ENCODE measurements at regions not wholly inside any gene's neighbourhood (a gene's known extent, or its start where the extent isn't known, plus 50 kb on each side); places are given as distances from the start of the nearest gene placed in this dataset.

- WGBS = 68% methylated on average over 2 of the region's 2 CpGs
- intact Hi-C loops (cut with DNase I) = no loop called here
- Histone ChIP-seq H3K27ac (ENCODE audit: low read length) (no peak overlapping the region), H3K9me3 (ENCODE audit: control insufficient read depth, low read length) (no peaks in the 10 kb centered on the region), H3K4me3 (ENCODE audit: low read length) (no peak overlapping the region), H3K27me3 (ENCODE audit: control insufficient read depth, insufficient read depth) (no peaks in the 10 kb centered on the region), H3K4me1 (ENCODE audit: control insufficient read depth, insufficient read depth, low read length) (no peaks in the 10 kb centered on the region)
- ATAC-seq (no peak), DNase-seq (no peak)
These were observed 416.8 kb upstream of the CCL2 start for GRCh38 chr17:33838281-33838680.

GRCh38 chr17:33847900-33848299 lies 407.2 kb upstream of the CCL2 start:
- DNase-seq = no peak
- ATAC-seq = no peak
- H3K4me1 ChIP-seq (ENCODE audit: control insufficient read depth, insufficient read depth, low read length) = no peaks in the 10 kb centered on the region
- no peak overlapping the region for H3K4me3 ChIP-seq (ENCODE audit: low read length)
- no peaks in the 10 kb centered on the region for H3K9me3 ChIP-seq (ENCODE audit: control insufficient read depth, low read length)
- intact Hi-C loops (cut with DNase I) = no loop called here
- H3K27me3 ChIP-seq (ENCODE audit: control insufficient read depth, insufficient read depth) = no peaks in the 10 kb centered on the region
- WGBS = 51% methylated on average over 4 of the region's 4 CpGs
- no peak overlapping the region for H3K27ac ChIP-seq (ENCODE audit: low read length)

GRCh38 chr17:33848433-33848832 lies 406.7 kb upstream of the CCL2 start:
- ATAC-seq (no peak), DNase-seq (no peak)
- Histone ChIP-seq H3K4me1 (ENCODE audit: control insufficient read depth, insufficient read depth, low read length) (no peaks in the 10 kb centered on the region), H3K27me3 (ENCODE audit: control insufficient read depth, insufficient read depth) (no peaks in the 10 kb centered on the region), H3K9me3 (ENCODE audit: control insufficient read depth, low read length) (no peaks in the 10 kb centered on the region), H3K4me3 (ENCODE audit: low read length) (no peak overlapping the region), H3K27ac (ENCODE audit: low read length) (no peak overlapping the region)
- 66% methylated on average over 3 of the region's 3 CpGs for WGBS
- intact Hi-C loops (cut with DNase I) = no loop called here

GRCh38 chr17:33854596-33854995 lies 400.5 kb upstream of the CCL2 start:
- intact Hi-C loops (cut with DNase I) = no loop called here
- H3K4me3 ChIP-seq (ENCODE audit: low read length) = no peak overlapping the region
- no peaks in the 10 kb centered on the region for H3K27me3 ChIP-seq (ENCODE audit: control insufficient read depth, insufficient read depth)
- no peak overlapping the region for H3K27ac ChIP-seq (ENCODE audit: low read length)
- WGBS = 61% methylated on average over 2 of the region's 2 CpGs
- no peaks in the 10 kb centered on the region for H3K4me1 ChIP-seq (ENCODE audit: control insufficient read depth, insufficient read depth, low read length)
- DNase-seq = no peak
- no peak for ATAC-seq
- H3K9me3 ChIP-seq (ENCODE audit: control insufficient read depth, low read length) = no peaks in the 10 kb centered on the region

- intact Hi-C loops (cut with DNase I) = no loop called here
- DNase-seq = no peak
- Histone ChIP-seq H3K4me3 (ENCODE audit: low read length) (no peak overlapping the region), H3K27me3 (ENCODE audit: control insufficient read depth, insufficient read depth) (no peaks in the 10 kb centered on the region), H3K9me3 (ENCODE audit: control insufficient read depth, low read length) (no peaks in the 10 kb centered on the region), H3K4me1 (ENCODE audit: control insufficient read depth, insufficient read depth, low read length) (no peaks in the 10 kb centered on the region), H3K27ac (ENCODE audit: low read length) (no peak overlapping the region)
- WGBS = 47% methylated on average over 6 of the region's 6 CpGs
- no peak for ATAC-seq
These were observed 397.0 kb upstream of the CCL2 start for GRCh38 chr17:33858121-33858520.

- DNase-seq = no peak
These were observed 396.4 kb upstream of the CCL2 start for GRCh38 chr17:33858682-33859081.

GRCh38 chr17:33862772-33863602 lies 392.1 kb upstream of the CCL2 start:
- H3K27ac ChIP-seq (ENCODE audit: low read length) = no peak overlapping the region
- ATAC-seq = no peak
- no peaks in the 10 kb centered on the region for H3K9me3 ChIP-seq (ENCODE audit: control insufficient read depth, low read length)
- H3K27me3 ChIP-seq (ENCODE audit: control insufficient read depth, insufficient read depth) = no peaks in the 10 kb centered on the region
- 62% methylated on average over 4 of the region's 4 CpGs for WGBS
- no peak for DNase-seq
- H3K4me1 ChIP-seq (ENCODE audit: control insufficient read depth, insufficient read depth, low read length) = no peaks in the 10 kb centered on the region
- intact Hi-C loops (cut with DNase I) = no loop called here
- no peak overlapping the region for H3K4me3 ChIP-seq (ENCODE audit: low read length)

More at GRCh38 chr17:33858682-33859081, 396.4 kb upstream of the CCL2 start:
- Histone ChIP-seq H3K27ac (ENCODE audit: low read length) (no peak overlapping the region), H3K4me3 (ENCODE audit: low read length) (no peak overlapping the region), H3K27me3 (ENCODE audit: control insufficient read depth, insufficient read depth) (no peaks in the 10 kb centered on the region), H3K4me1 (ENCODE audit: control insufficient read depth, insufficient read depth, low read length) (no peaks in the 10 kb centered on the region), H3K9me3 (ENCODE audit: control insufficient read depth, low read length) (no peaks in the 10 kb centered on the region)
- intact Hi-C loops (cut with DNase I) = no loop called here
- ATAC-seq = no peak
- 73% methylated on average over 1 of the region's 1 CpG for WGBS

- Histone ChIP-seq H3K27me3 (ENCODE audit: control insufficient read depth, insufficient read depth) (no peaks in the 10 kb centered on the region), H3K9me3 (ENCODE audit: control insufficient read depth, low read length) (no peaks in the 10 kb centered on the region), H3K27ac (ENCODE audit: low read length) (no peak overlapping the region), H3K4me3 (ENCODE audit: low read length) (no peak overlapping the region), H3K4me1 (ENCODE audit: control insufficient read depth, insufficient read depth, low read length) (no peaks in the 10 kb centered on the region)
- 67% methylated on average over 3 of the region's 3 CpGs for WGBS
- no peak for DNase-seq
- no peak for ATAC-seq
- intact Hi-C loops (cut with DNase I) = no loop called here
These were observed 390.3 kb upstream of the CCL2 start for GRCh38 chr17:33864758-33865229.

- intact Hi-C loops (cut with DNase I) = no loop called here
- H3K4me1 ChIP-seq (ENCODE audit: control insufficient read depth, insufficient read depth, low read length) = no peaks in the 10 kb centered on the region
- WGBS = 82% methylated on average over 3 of the region's 3 CpGs
- no peaks in the 10 kb centered on the region for H3K9me3 ChIP-seq (ENCODE audit: control insufficient read depth, low read length)
- H3K4me3 ChIP-seq (ENCODE audit: low read length) = no peak overlapping the region
- no peaks in the 10 kb centered on the region for H3K27me3 ChIP-seq (ENCODE audit: control insufficient read depth, insufficient read depth)
- ATAC-seq (no peak), DNase-seq (no peak)
- no peak overlapping the region for H3K27ac ChIP-seq (ENCODE audit: low read length)
These were observed 386.2 kb upstream of the CCL2 start for GRCh38 chr17:33868899-33869298.

GRCh38 chr17:33870936-33871335 lies 384.1 kb upstream of the CCL2 start:
- ATAC-seq = no peak
- H3K27me3 ChIP-seq (ENCODE audit: control insufficient read depth, insufficient read depth) = no peaks in the 10 kb centered on the region

GRCh38 chr17:33871720-33872540 lies 383.2 kb upstream of the CCL2 start:
- H3K27me3 ChIP-seq (ENCODE audit: control insufficient read depth, insufficient read depth) = no peaks in the 10 kb centered on the region
- DNase-seq (no peak), ATAC-seq (no peak)
- intact Hi-C loops (cut with DNase I) = no loop called here
- 64% methylated on average over 9 of the region's 9 CpGs for WGBS
- no peaks in the 10 kb centered on the region for H3K4me1 ChIP-seq (ENCODE audit: control insufficient read depth, insufficient read depth, low read length)
- no peak overlapping the region for H3K4me3 ChIP-seq (ENCODE audit: low read length)
- no peaks in the 10 kb centered on the region for H3K9me3 ChIP-seq (ENCODE audit: control insufficient read depth, low read length)
- no peak overlapping the region for H3K27ac ChIP-seq (ENCODE audit: low read length)

More at GRCh38 chr17:33870936-33871335, 384.1 kb upstream of the CCL2 start:
- Histone ChIP-seq H3K4me3 (ENCODE audit: low read length) (no peak overlapping the region), H3K4me1 (ENCODE audit: control insufficient read depth, insufficient read depth, low read length) (no peaks in the 10 kb centered on the region), H3K9me3 (ENCODE audit: control insufficient read depth, low read length) (no peaks in the 10 kb centered on the region), H3K27ac (ENCODE audit: low read length) (no peak overlapping the region)
- DNase-seq = no peak
- intact Hi-C loops (cut with DNase I) = no loop called here
- WGBS = 77% methylated on average over 3 of the region's 3 CpGs
